ENCODE measurements at regions not wholly inside any gene's neighbourhood (a gene's known extent, or its start where the extent isn't known, plus 50 kb on each side); places are given as distances from the start of the nearest gene placed in this dataset.

DNA sequence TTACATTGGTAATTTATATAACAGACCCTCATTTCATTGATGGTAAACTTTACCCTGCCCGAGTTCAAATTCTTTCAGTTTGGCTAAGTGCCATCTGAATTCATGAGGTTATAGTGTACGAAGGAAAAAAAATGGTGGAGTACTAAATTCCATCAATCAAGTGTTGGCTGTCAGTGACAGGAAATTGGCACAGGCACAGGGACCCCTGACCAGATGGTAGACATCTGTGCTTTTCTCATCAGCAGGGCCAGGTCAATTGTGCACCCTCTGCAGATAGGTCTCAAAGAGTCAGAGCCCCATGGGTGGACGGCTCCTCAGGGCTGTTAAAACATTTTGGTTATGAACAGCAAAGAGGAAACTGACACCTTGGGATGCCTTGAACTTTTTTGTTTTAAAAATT lies 439.2 kb downstream of the SETBP1 start:
- Histone ChIP-seq H3K36me3 (no peaks in the 10 kb centered on the region), H3K27me3 (no peaks in the 10 kb centered on the region), H3K4me1 (no peaks in the 10 kb centered on the region), H3K9me3 (no peaks in the 10 kb centered on the region), H3K27ac (no peak overlapping the region), H3K4me3 (no peak overlapping the region)
- TF ChIP-seq POLR2A (IDR thresholded peaks at IDR 0.05), result no peak
- no peak for TF ChIP-seq CTCF (IDR thresholded peaks at IDR 0.05)
- TF ChIP-seq EP300 (IDR thresholded peaks at IDR 0.05), result no peak
- TF ChIP-seq POLR2AphosphoS5 (IDR thresholded peaks at IDR 0.05), result no peak
- no peak for DNase-seq (ENCODE audit: low spot score in 2 of 2)
- WGBS, result 52% methylated on average over 3 of the region's 3 CpGs

DNA sequence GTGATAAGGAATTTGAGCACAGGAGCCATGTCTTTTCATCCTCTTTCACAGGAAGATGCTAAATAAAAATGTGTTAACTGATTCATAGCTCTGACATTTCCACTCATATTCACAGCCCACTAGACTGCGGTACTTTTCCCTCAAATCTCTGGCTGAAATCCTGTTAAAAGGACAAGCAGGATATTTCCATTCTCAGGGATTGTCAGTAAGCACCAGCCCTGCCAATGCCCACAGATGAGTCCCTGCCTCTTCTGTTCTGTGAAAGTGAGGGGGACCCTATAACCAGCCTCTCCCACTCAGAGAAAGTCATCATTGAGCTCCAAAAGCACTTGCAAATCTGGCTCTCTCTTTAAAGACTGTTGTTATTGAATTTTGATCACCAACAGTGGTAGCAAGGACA lies 440.5 kb downstream of the SETBP1 start:
- no peak for TF ChIP-seq POLR2AphosphoS5 (IDR thresholded peaks at IDR 0.05)
- no peak for TF ChIP-seq EP300 (IDR thresholded peaks at IDR 0.05)
- TF ChIP-seq POLR2A (IDR thresholded peaks at IDR 0.05), result no peak
- no peak for TF ChIP-seq CTCF (IDR thresholded peaks at IDR 0.05)
- Histone ChIP-seq H3K27ac (no peak overlapping the region), H3K27me3 (no peaks in the 10 kb centered on the region), H3K36me3 (no peaks in the 10 kb centered on the region), H3K4me1 (no peaks in the 10 kb centered on the region), H3K9me3 (no peaks in the 10 kb centered on the region), H3K4me3 (no peak overlapping the region)
- 100% methylated on average over 1 of the region's 1 CpG for WGBS
- DNase-seq (ENCODE audit: low spot score in 2 of 2), result no peak

- no peaks in the 10 kb centered on the region for H3K4me1 ChIP-seq
- no peak overlapping the region for H3K4me3 ChIP-seq
- no peak overlapping the region for H3K27ac ChIP-seq
- TF ChIP-seq POLR2AphosphoS5 (IDR thresholded peaks at IDR 0.05) (no peak), EP300 (IDR thresholded peaks at IDR 0.05) (no peak), CTCF (IDR thresholded peaks at IDR 0.05) (no peak), POLR2A (IDR thresholded peaks at IDR 0.05) (no peak)
- WGBS, result 96% methylated on average over 1 of the region's 1 CpG
- H3K9me3 ChIP-seq, result no peaks in the 10 kb centered on the region
- no peaks in the 10 kb centered on the region for H3K36me3 ChIP-seq
- H3K27me3 ChIP-seq, result no peaks in the 10 kb centered on the region
- no peak for DNase-seq (ENCODE audit: low spot score in 2 of 2)
Measured at GRCh38 chr18:45122506-45122905, 441.8 kb downstream of the SETBP1 start.

DNA sequence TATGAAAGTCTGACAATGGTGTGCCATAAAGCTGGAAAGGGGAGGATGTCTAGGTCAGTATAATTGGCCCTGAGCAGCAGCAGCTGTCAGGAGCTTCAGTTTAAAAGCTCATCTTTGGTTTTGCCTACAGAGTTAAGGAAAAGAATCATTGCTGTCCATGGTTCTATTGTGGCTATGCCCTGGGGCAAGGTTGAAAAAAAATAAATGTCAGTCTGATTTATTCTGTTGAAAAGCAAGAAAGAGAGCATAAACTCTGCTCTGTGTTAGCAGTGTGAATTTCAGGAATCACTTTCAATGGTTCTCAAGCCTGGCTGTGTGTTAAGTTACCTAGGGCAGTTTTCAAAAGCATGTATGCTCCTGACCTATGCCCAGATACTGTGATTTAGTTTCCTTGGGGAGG lies 446.7 kb downstream of the SETBP1 start:
- H3K36me3 ChIP-seq, result no peaks in the 10 kb centered on the region
- H3K27me3 ChIP-seq, result no peaks in the 10 kb centered on the region
- no peaks in the 10 kb centered on the region for H3K4me1 ChIP-seq
- H3K4me3 ChIP-seq, result no peak overlapping the region
- H3K27ac ChIP-seq, result no peak overlapping the region
- TF ChIP-seq CTCF (IDR thresholded peaks at IDR 0.05) (no peak), POLR2A (IDR thresholded peaks at IDR 0.05) (no peak)
- DNase-seq (ENCODE audit: low spot score in 2 of 2), result no peak
- H3K9me3 ChIP-seq, result no peaks in the 10 kb centered on the region

DNA sequence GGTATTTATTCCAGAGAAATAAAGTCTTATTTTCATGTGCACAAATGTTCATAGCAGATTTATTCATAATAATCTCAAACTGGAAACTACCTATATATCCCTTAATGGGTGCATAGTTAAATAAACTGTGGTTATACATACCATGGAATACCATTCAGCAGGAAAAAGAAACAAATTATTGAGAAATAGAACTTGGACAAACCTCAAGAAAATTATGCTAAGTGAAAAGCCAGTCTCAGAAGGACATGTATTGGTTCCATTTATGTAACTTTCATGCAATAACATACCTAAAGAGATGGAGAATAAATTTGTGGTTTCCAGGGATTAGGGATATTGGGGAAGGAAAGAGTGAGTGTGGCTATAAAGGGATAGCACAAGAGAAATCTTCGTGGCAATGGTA lies 452.6 kb downstream of the SETBP1 start:
- WGBS, result 98% methylated on average over 1 of the region's 1 CpG
- H3K36me3 ChIP-seq, result no peaks in the 10 kb centered on the region
- H3K9me3 ChIP-seq, result no peaks in the 10 kb centered on the region
- no peak for TF ChIP-seq EP300 (IDR thresholded peaks at IDR 0.05)
- TF ChIP-seq CTCF (IDR thresholded peaks at IDR 0.05), result no peak
- TF ChIP-seq POLR2AphosphoS5 (IDR thresholded peaks at IDR 0.05), result no peak
- no peak for TF ChIP-seq POLR2A (IDR thresholded peaks at IDR 0.05)
- H3K4me1 ChIP-seq, result no peaks in the 10 kb centered on the region
- no peak for DNase-seq (ENCODE audit: low spot score in 2 of 2)
- no peak overlapping the region for H3K4me3 ChIP-seq
- H3K27ac ChIP-seq, result no peak overlapping the region
- no peaks in the 10 kb centered on the region for H3K27me3 ChIP-seq
